K562 (cell line): ENCODE measurements at regions not wholly inside any gene's neighbourhood (a gene's known extent, or its start where the extent isn't known, plus 50 kb on each side); places are given as distances from the start of the nearest gene placed in this dataset.

Experiments used
- CUX1 ChIP-seq: fragments of 200-800 bp; sonication (Bioruptor generic); IDR thresholded peaks from 2 replicates; pipeline ENCODE4 v1.6.1; 2016; ENCODE audit warnings: missing genetic modification characterization, missing compliant biosample characterization
- ELK1 ChIP-seq: sonication (generic); formaldehyde crosslinking; IDR thresholded peaks from 2 replicates; pipeline ENCODE4 v1.8.1; 2022; ENCODE audit warnings: missing genetic modification reagents
- GTF2B ChIP-seq: IDR thresholded peaks from 2 replicates; pipeline ENCODE4 v1.6.1; 2011; ENCODE audit not compliant: insufficient read length; ENCODE audit errors: extremely low read depth
- HDAC1 ChIP-seq, 2 experiments: fragments of 450-650 bp; IDR thresholded peaks; 2 replicates each; pipeline ENCODE4 v1.6.1; 2016 to 2017; ENCODE audit warnings: inconsistent platforms in 1 of 2, mild to moderate bottlenecking in 1 of 2, moderate library complexity in 1 of 2
- HMG20A ChIP-seq: fragments of 450-650 bp; formaldehyde crosslinking; conservative IDR thresholded peaks from 2 replicates; pipeline ENCODE4 v1.4.0; 2020; ENCODE audit warnings: mild to moderate bottlenecking, mixed read lengths
- NFRKB ChIP-seq: fragments of 450-650 bp; IDR thresholded peaks from 2 replicates; pipeline ENCODE4 v1.6.1; 2016; ENCODE audit warnings: low read depth
- NR4A1 ChIP-seq, 2 experiments: fragments of 250-450 bp in 1 of 2; fragments of 450-650 bp in 1 of 2; sonication (Bioruptor Pico) in 1 of 2; IDR thresholded peaks; 2 replicates each; pipeline versions ENCODE4 v1.4.0 to v1.6.1; 2016 to 2020; ENCODE audit warnings: mild to moderate bottlenecking in 2 of 2, missing compliant biosample characterization in 1 of 2, missing genetic modification characterization in 1 of 2, moderate library complexity in 1 of 2
- PKNOX1 ChIP-seq: fragments of 450-650 bp; IDR thresholded peaks from 2 replicates; pipeline ENCODE4 v1.6.1; 2016
- SAP30 ChIP-seq: fragments of 200-600 bp; sonication (generic); IDR thresholded peaks from 2 replicates; pipeline ENCODE4 v1.6.1; 2012; ENCODE audit warnings: borderline replicate concordance, low read depth, mild to moderate bottlenecking, moderate library complexity, low read length, control low read depth, inconsistent platforms; ENCODE audit not compliant: insufficient read depth, poor library complexity, severe bottlenecking
- SMAD1 ChIP-seq: fragments of 150-350 bp; IDR thresholded peaks from 2 replicates; pipeline ENCODE4 v1.6.1; 2014; ENCODE audit warnings: low read length, low read depth; ENCODE audit not compliant: partially characterized antibody
- TAL1 ChIP-seq: fragments of 450-650 bp; IDR thresholded peaks from 2 replicates; pipeline ENCODE4 v1.6.1; 2016; ENCODE audit warnings: mild to moderate bottlenecking
- TCF3 ChIP-seq: sonication (generic); formaldehyde crosslinking; IDR thresholded peaks from 2 replicates; pipeline ENCODE4 v1.4.0; 2020; ENCODE audit warnings: mild to moderate bottlenecking, missing genetic modification reagents
- TFAP4 ChIP-seq: sonication (generic); formaldehyde crosslinking; IDR thresholded peaks from 2 replicates; pipeline ENCODE4 v1.8.0; 2022; ENCODE audit warnings: missing genetic modification reagents, mild to moderate bottlenecking, moderate library complexity, borderline replicate concordance
- USF1 ChIP-seq: sonication (generic); formaldehyde crosslinking; IDR thresholded peaks from 2 replicates; pipeline ENCODE4 v1.9.0; 2022; ENCODE audit warnings: mild to moderate bottlenecking, missing genetic modification reagents
- ZBTB43 ChIP-seq: sonication (generic); formaldehyde crosslinking; IDR thresholded peaks from 2 replicates; pipeline ENCODE4 v1.8.0; 2023; ENCODE audit warnings: mild to moderate bottlenecking, missing genetic modification reagents
- ZNF232 ChIP-seq: sonication (generic); formaldehyde crosslinking; IDR thresholded peaks from 2 replicates; pipeline ENCODE4 v1.8.0; 2022; ENCODE audit warnings: mild to moderate bottlenecking, missing genetic modification reagents
- ZNF354B ChIP-seq: fragments of 250-450 bp; sonication (Bioruptor Pico); IDR thresholded peaks from 2 replicates; pipeline ENCODE4 v1.4.0; 2020

- no peak for TF ChIP-seq PKNOX1
- TF ChIP-seq TFAP4 (CRISPR knock-in tag) = peak; percentile 58; the same call in 1 of the 2 replicates
- no peak for TF ChIP-seq NR4A1 (CRISPR knock-in tag; IDR thresholded peaks at IDR 0.05)
- TF ChIP-seq NR4A1 (tag; IDR thresholded peaks at IDR 0.05) = no peak
- TF ChIP-seq CUX1 = no peak
- TF ChIP-seq SAP30 = no peak
- TF ChIP-seq HMG20A = no peak
- TF ChIP-seq TAL1 = no peak
- no peak for TF ChIP-seq ZNF232 (CRISPR knock-in tag)
- TF ChIP-seq TCF3 (CRISPR knock-in tag) = no peak; the same call in 1 of the 2 replicates
- no peak for TF ChIP-seq SMAD1
- TF ChIP-seq ZBTB43 (CRISPR knock-in tag) = no peak
- no peak for TF ChIP-seq ZNF354B (CRISPR knock-in tag)
- TF ChIP-seq ELK1 (CRISPR knock-in tag) = no peak
- TF ChIP-seq NFRKB = no peak; the same call in 1 of the 2 replicates
- no peak for TF ChIP-seq USF1
- no peak for TF ChIP-seq GTF2B
- TF ChIP-seq HDAC1 (IDR thresholded peaks at IDR 0.05) = peak in 1 of 2 experiments; percentile 31; a peak in 1 of 4 replicates
These were observed 358.4 kb upstream of the PROK2 start (continued) for GRCh38 chr3:72143322-72143721.
